HG03159 (cell line): ENCODE measurements at regions not wholly inside any gene's neighbourhood (a gene's known extent, or its start where the extent isn't known, plus 50 kb on each side); places are given as distances from the start of the nearest gene placed in this dataset.
"Not testable (repeated sequence)": the region's sequence is repeated elsewhere in the genome, so short reads cannot be mapped to it uniquely, and the experiment has no call there.

Experiments used
- ATAC-seq: cut with Tn5 transposase; IDR thresholded peaks from one replicate; pipeline ENCODE4 v1.9.1; 2021; ENCODE audit warnings: mild to moderate bottlenecking, moderate library complexity; ENCODE audit not compliant: unreplicated experiment

DNA sequence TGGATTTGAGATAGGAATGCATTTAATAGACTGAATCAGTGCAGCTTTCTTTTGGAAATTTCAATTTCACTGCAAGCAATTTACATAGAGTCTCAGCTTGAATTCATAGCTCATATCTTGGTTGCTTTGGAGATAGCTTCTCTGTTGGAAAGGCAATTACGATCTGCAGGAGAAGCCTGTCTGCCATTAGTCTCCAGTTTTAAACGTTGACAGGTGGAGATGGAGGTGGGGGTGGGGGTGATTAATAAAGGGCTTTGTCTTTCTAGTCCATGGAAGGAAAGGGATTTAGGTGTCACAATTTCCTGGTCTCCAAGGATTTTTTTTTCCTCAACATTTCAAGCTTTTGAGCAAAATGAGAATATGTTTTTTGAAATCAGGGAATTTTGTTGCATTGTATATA, 184.7 kb downstream of the CARTPT start:
- no peak for ATAC-seq

GRCh38 chr5:71904852-71905251, 185.8 kb downstream of the CARTPT start:
- no peak for ATAC-seq

DNA sequence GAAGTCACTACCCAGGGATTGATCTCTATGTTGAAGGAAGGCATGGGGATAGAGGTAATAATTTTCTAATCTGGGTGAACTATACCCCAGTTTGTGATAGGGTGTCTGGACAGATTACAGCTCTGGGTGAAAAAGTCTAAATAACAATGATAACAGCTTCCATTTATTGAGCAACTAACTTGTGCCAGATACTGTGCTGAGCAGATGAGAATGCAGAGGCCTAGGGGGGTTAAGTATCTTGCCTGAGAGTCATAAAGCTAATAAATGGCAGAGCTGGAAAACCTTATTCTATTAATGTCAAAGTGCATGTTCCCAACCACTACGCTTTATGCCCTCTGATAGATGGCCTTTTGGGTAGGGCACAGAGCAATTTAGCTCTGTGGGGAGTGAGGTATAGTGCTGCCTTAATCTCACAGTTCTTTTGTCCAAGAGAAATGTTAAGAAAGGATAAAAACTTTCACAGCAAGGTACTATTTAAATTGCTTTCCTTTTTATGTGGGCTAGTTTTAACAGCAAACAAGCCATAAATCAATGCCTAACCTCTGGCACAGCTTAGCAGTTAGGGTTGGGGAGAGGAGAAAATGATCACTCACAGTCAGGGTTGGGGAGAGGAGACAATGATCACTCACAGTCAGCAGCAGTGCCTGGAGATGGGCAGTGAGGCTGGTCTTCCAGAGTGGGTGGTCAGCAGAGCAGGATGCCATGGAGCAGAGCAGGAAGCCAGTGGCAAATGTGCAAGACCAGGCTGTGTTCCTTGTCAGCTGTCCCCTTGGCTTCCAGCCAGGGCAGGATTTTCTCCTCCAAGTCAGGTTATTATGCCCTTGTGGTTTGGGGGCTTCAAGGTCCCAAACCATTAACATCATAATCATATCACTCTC, 187.0 kb downstream of the CARTPT start:
- no peak for ATAC-seq

GRCh38 chr5:71907001-71907588, 188.0 kb downstream of the CARTPT start:
- ATAC-seq, result no peak

GRCh38 chr5:71907608-71908145, 188.6 kb downstream of the CARTPT start:
- no peak for ATAC-seq

DNA sequence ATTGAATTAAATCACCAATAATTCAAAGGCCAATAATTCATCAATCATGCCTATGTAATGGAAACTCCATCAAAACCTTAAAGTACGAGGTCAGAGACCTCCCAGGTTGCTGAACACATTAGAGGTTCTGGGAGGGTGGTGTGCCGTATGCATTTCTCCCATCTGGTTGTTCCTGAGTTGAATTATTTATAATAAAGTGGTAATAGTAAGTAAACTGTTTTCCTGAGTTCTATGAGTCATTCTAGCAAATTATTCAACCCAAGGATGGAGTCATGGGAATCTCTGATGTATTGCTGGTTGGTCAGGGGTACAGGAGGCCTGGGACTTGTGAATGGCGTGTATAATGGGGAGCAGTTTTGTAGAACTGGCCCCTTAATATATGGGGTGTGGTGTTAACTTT, 191.7 kb downstream of the CARTPT start:
- no peak for ATAC-seq

DNA sequence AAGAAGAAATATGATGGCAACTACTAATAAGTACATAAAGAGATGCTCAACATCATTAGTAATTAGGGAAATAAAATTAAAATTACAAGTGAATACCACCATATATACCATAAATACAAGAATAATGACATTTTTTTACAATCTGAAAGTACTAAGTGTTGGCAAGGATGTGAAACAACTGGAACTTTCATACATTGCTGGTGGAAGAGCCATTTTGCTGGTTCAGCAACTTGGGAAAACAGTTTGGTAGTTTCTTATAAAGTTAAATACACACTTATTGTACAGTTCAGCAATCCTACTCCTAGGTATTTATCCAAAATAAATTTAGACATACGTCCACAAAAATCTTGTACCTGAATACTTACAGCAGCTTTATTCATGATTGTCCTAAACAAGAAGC, 192.9 kb downstream of the CARTPT start:
- ATAC-seq, result no peak

DNA sequence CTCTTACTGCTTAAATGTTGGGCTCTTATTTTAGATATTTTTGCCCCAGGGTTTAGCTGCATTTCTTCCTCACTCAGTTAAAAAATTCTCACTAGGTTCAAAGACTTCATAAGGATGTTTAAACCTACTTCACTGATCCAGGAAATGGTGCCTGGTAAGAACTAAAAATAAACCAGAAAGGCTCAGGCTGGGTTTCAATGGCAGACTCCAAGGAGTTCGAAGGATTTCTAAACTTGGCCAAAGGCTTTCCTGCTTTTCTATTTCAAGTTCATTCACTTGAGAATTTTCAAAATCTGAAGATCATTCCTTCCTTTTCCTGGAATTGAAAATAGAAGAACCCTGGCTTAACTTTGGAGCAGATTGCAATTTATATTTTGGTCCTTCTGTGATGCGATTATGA, 193.0 kb upstream of the MAP1B start:
- ATAC-seq, result no peak

DNA sequence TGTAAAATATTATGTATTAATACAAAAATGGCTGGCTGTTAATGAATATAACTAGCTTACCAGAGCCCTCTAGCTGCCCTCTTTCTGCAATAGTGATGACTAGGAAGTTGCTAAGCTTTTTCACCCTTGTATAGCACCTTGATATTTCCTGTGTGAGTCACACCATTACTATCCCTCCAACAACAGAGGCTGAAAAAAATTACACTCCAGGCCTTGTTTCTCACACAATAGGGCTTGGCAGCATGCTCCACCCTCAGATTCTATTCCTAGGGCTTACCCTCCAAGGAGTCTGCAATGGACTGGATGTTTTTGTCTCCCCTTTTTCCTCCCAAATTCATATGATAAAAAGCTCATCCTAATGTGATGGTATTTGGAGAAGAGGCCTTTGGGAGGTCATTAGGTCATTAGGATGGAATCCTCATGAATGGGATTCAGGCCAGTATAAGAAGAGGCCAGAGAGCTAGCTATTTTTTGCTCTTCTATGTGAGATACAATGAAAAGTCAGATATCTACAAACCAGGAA, 184.6 kb upstream of the MAP1B start:
- no peak for ATAC-seq

DNA sequence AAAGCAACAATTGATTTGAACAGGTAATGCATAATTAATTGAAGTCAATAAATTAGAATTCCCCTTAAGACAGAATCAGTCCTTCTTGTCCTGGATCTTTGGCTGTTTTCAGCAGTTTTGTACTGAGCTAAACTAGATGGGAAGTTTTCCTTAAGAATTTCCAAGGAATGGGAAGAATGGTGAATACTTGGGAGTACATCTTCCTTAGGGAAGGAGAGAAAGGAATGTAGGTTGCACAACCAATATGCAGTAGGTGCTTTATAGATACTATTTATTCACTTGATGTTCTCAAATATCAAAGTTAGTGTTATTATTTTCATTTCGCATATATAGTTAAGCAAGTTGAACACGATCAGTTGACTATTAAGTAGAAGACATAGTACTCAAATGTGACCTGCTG, 183.5 kb upstream of the MAP1B start:
- no peak for ATAC-seq

- no peak for ATAC-seq
Measured at GRCh38 chr5:71924325-71924724, 182.9 kb upstream of the MAP1B start.

- no peak for ATAC-seq
Measured at GRCh38 chr5:71924980-71925379, 182.3 kb upstream of the MAP1B start.

DNA sequence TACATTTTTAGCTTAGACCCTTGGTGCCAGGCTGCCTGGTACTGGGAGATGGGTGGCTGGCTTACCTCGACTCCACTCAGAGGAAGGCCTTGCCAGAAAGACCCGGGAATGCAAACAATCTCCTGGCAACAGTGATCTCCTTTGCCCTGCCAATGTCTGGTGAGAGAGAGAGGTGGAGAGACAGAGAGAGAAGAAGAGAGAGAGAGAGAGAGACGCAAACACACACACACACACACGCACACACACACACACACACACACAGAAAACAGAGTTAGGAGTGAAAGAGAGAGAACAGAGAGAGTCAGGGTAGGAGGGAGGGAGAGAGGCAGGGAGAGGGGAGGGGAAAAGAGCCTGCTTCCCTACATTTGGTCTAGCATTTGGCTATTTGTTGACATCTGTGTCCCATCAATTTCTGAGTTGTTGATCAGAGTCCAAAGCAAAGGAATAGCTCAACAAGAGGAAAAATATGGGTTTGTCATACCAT, 181.6 kb upstream of the MAP1B start:
- ATAC-seq, result no peak

GRCh38 chr5:71929003-71929402, 178.3 kb upstream of the MAP1B start:
- ATAC-seq, result no peak

GRCh38 chr5:71930554-71930953, 176.7 kb upstream of the MAP1B start:
- not testable (repeated sequence) for ATAC-seq

DNA sequence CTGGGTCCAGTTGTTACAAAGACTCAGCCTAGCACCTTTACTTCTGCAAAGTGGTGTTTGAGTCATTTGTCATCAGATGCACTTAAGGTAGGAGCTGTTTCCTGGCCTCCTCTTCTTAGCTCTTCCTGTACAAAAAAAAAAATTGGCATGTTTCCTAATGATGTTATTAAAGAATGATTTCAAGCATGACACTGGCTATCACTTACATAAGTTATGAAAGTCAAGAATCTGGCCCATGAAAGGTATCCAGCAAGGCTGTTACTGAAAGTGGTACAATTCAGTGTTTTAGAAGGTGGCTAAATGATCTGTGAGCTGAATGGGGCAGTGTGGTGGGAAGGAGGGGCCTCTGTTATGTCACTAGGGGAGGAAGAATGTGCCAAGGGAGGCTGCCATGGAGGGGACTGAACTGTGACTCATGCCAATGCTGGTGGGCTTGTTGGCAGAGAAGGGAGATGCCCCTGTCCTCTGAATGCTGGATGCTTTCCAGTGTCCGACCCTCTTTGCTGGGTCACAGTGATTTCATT, 175.1 kb upstream of the MAP1B start:
- ATAC-seq, result no peak

DNA sequence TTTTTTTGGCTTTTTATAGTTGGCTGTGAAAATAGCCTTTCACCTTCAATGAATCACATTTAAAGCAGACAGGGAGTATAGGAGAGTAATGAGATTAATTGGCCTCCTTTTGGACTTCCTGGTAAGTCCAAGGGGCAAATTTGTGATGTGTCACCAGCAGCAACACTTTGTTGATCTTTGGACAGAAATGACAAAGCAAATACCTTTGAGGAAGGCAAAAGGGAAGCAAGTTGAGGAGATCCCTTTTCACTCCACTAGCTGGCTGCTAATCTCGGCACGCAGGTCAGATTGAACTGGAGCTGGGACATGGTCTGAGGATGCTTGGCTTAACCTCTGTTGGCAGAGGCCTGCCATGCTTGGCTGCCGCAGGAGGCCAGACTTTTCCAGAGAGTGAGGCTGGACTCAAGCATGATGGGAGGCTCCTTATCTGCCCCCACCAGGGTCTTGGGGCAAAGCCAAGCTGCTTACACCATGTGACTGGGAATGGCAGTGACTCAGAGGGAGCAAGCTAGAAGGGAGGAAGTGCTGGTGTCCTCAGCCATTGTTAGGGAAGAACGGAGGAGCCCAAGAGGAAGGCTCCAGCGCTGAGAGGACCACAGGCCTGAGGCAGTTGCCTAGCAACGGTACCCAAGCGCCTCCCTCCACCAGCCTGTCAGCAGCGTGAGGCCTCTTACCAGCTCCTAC, 174.5 kb upstream of the MAP1B start:
- ATAC-seq, result no peak

DNA sequence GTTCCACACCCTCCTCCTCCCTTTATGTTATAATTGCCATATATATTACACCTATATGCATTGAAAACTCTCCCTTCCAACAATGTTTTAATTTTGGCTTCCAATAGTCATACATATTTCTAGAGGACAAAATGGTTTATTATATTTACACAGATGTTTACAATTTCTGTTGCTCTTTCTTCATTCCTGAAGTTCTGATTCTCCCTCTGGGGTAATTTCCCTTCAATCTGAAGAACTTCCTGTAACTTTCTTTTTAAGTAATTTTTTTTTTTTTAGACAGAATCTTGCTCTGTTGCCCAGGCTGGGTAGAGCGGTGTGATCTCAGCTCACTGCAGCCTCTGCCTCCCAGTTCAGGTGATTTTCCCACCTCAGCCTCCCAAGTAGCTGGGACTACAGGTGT, 173.0 kb upstream of the MAP1B start:
- ATAC-seq, result no peak

DNA sequence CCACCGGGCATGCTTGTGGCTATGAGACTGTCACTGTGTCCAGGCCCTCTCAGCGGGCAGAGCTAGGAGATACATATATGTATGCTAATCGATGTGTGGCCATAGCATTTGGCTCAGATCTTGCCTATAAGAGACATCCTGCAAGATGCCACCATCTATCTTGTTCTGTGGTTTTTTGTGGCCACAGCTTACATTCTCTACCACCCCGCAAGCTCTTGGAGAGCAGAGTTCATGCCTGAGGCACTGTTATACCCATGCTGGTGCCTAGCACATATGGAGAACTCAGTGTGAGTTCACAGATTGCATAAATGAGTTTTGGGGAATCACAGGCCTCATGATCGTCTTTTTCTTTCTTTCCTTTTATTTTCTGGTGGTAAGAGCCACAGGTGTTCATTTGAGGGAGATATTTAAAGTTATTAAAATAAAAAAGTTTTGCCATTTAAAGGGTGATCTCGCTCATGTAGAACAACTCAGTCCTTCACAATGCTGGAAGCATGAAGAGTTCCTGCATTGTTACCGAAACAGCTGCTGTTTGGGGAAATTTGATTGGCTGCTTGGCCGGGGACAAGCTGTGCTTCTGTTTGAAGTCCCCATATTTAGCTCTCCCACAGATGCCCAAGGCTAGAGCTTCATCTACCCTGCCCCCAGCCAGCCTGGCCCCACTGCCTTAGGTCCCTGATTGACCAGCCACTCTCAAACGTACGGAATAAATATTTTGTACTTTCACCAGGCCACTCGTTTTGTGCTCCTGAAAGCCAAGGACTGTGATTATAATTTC, 169.2 kb upstream of the MAP1B start:
- ATAC-seq, result no peak

DNA sequence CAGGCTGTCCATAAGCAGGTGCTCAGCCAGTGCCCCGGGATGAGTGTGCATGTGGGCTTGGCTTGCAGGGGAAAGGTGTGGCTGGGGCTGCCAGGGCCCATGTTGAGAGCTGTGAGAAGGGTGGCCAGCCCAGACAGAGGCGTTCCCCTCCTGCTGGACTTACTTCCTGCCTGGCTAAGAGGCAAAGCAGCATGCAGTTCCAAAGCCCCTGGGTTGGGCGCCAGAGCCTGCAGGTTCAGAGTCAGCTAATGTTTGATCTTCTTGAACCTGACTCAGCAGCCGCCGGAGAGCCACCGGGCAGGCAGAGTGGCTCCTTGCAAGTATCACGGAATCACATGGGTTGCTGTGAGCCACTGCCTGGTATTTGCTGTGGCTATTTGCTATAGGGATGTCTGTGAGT, 168.4 kb upstream of the MAP1B start:
- ATAC-seq, result no peak
